ENCODE measurements at regions not wholly inside any gene's neighbourhood (a gene's known extent, or its start where the extent isn't known, plus 50 kb on each side); places are given as distances from the start of the nearest gene placed in this dataset.

GRCh38 chr15:97653896-97654295 lies 306.6 kb upstream of the ARRDC4 start:
- DNase-seq = no peak

GRCh38 chr15:97654481-97655076 lies 305.9 kb upstream of the ARRDC4 start:
- DNase-seq = no peak

GRCh38 chr15:97661796-97662195 lies 298.7 kb upstream of the ARRDC4 start:
- no peak for DNase-seq

GRCh38 chr15:97672586-97672985 lies 287.9 kb upstream of the ARRDC4 start:
- no peak for DNase-seq

- no peak for DNase-seq
These were observed 281.8 kb upstream of the ARRDC4 start for GRCh38 chr15:97678656-97679055.

GRCh38 chr15:97679106-97679688 lies 281.3 kb upstream of the ARRDC4 start:
- DNase-seq = no peak

- no peak for DNase-seq
These were observed 279.8 kb upstream of the ARRDC4 start for GRCh38 chr15:97680606-97681220.

GRCh38 chr15:97683831-97684230 lies 276.7 kb upstream of the ARRDC4 start:
- DNase-seq = no peak

GRCh38 chr15:97684249-97684648 lies 276.3 kb upstream of the ARRDC4 start:
- DNase-seq = no peak

- DNase-seq = no peak
These were observed 274.2 kb upstream of the ARRDC4 start for GRCh38 chr15:97686324-97686723.

- no peak for DNase-seq
These were observed 272.8 kb upstream of the ARRDC4 start for GRCh38 chr15:97687654-97688053.

GRCh38 chr15:97688177-97688576 lies 272.3 kb upstream of the ARRDC4 start:
- no peak for DNase-seq

GRCh38 chr15:97688886-97689285 lies 271.6 kb upstream of the ARRDC4 start:
- no peak for DNase-seq

GRCh38 chr15:97691078-97691477 lies 269.4 kb upstream of the ARRDC4 start:
- no peak for DNase-seq

GRCh38 chr15:97691799-97692198 lies 268.7 kb upstream of the ARRDC4 start:
- no peak for DNase-seq

- no peak for DNase-seq
These were observed 268.0 kb upstream of the ARRDC4 start for GRCh38 chr15:97692301-97693015.

- no peak for DNase-seq
These were observed 266.0 kb upstream of the ARRDC4 start for GRCh38 chr15:97694456-97694855.

GRCh38 chr15:97703400-97703799 lies 257.1 kb upstream of the ARRDC4 start:
- no peak for DNase-seq

- DNase-seq = no peak
These were observed 254.4 kb upstream of the ARRDC4 start for GRCh38 chr15:97706059-97706458.

GRCh38 chr15:97708252-97708651 lies 252.3 kb upstream of the ARRDC4 start:
- no peak for DNase-seq

- DNase-seq = no peak
These were observed 248.0 kb upstream of the ARRDC4 start for GRCh38 chr15:97712530-97712929.

GRCh38 chr15:97717806-97718205 lies 242.7 kb upstream of the ARRDC4 start:
- DNase-seq = no peak

GRCh38 chr15:97718509-97718908 lies 242.0 kb upstream of the ARRDC4 start:
- DNase-seq = no peak

GRCh38 chr15:97728791-97729190 lies 231.7 kb upstream of the ARRDC4 start:
- no peak for DNase-seq

Measured in activated CD4-positive, alpha-beta T cell treated with anti-CD3 and anti-CD28 coated beads, Interleukin-2, amount 50 U/mL, for 48 hours (primary cell).